GM23338 (cell line): ENCODE measurements at regions not wholly inside any gene's neighbourhood (a gene's known extent, or its start where the extent isn't known, plus 50 kb on each side); places are given as distances from the start of the nearest gene placed in this dataset.

Experiments
- ATAC-seq: fragments of 200-7000 bp; cut with Tn5 transposase; 3 replicates; pipeline ENCODE4 v1.9.1; 2020
- DNase-seq: peaks from one replicate; pipeline ENCODE4 v3.0.0-alpha.2; 2015; ENCODE audit warnings: low spot score
- H2AFZ ChIP-seq: fragments of 200-600 bp; sonication (generic); 2 replicates; pipeline ENCODE4 v1.8.0; 2016; ENCODE audit warnings: antibody characterized with exemption, mild to moderate bottlenecking, moderate library complexity
- H3F3A ChIP-seq: fragments of 200-600 bp; sonication (generic); replicated peaks from 2 replicates; pipeline ENCODE4 v1.8.0; 2017; ENCODE audit warnings: antibody characterized with exemption, mixed run types, low read depth
- H3K27ac ChIP-seq: fragments of 200-600 bp; sonication (generic); 2 replicates; pipeline ENCODE4 v1.6.1; 2016; ENCODE audit warnings: low read depth
- H3K27me3 ChIP-seq: fragments of 200-600 bp; sonication (generic); 2 replicates; pipeline ENCODE4 v1.8.0; 2016; ENCODE audit warnings: mild to moderate bottlenecking, mixed run types, moderate library complexity; ENCODE audit not compliant: insufficient read depth
- H3K36me3 ChIP-seq: fragments of 200-600 bp; sonication (generic); 2 replicates; pipeline ENCODE4 v1.8.0; 2016; ENCODE audit warnings: mild to moderate bottlenecking; ENCODE audit not compliant: insufficient read depth
- H3K4me1 ChIP-seq: fragments of 200-600 bp; sonication (generic); 2 replicates; pipeline ENCODE4 v1.8.0; 2016; ENCODE audit warnings: mild to moderate bottlenecking, moderate library complexity; ENCODE audit not compliant: insufficient read depth
- H3K4me2 ChIP-seq: fragments of 200-600 bp; sonication (generic); 2 replicates; pipeline ENCODE4 v1.7.1; 2017; ENCODE audit warnings: mixed run types
- H3K4me3 ChIP-seq: fragments of 200-600 bp; sonication (generic); 2 replicates; pipeline ENCODE4 v1.6.1; 2016; ENCODE audit warnings: mixed run types
- H3K79me2 ChIP-seq: fragments of 200-600 bp; sonication (generic); replicated peaks from 2 replicates; pipeline ENCODE4 v1.8.0; 2017; ENCODE audit warnings: mild to moderate bottlenecking; ENCODE audit not compliant: insufficient read depth
- H3K9me2 ChIP-seq: fragments of 200-600 bp; sonication (generic); 2 replicates; pipeline ENCODE4 v1.8.0; 2017; ENCODE audit not compliant: insufficient read depth
- H4K20me1 ChIP-seq: fragments of 200-600 bp; sonication (generic); replicated peaks from 2 replicates; pipeline ENCODE4 v1.8.0; 2017; ENCODE audit warnings: mild to moderate bottlenecking; ENCODE audit not compliant: insufficient read depth
- H3K27ac Mint-ChIP-seq: 2 replicates; pipeline ENCODE4 v1.8.0; 2020; ENCODE audit warnings: inconsistent platforms, mild to moderate bottlenecking, moderate library complexity, mixed read lengths
- H3K27me3 Mint-ChIP-seq: 3 replicates; pipeline ENCODE4 v1.8.0; 2022; ENCODE audit warnings: low read depth, mild to moderate bottlenecking, moderate library complexity, mixed read lengths, inconsistent platforms; ENCODE audit not compliant: insufficient read depth, poor library complexity
- H3K36me3 Mint-ChIP-seq: 3 replicates; pipeline ENCODE4 v1.8.0; 2021; ENCODE audit warnings: low read depth, mild to moderate bottlenecking, inconsistent platforms, moderate library complexity, mixed read lengths
- H3K4me1 Mint-ChIP-seq: 3 replicates; pipeline ENCODE4 v1.8.0; 2020; ENCODE audit warnings: mild to moderate bottlenecking, inconsistent platforms, mixed read lengths
- H3K4me3 Mint-ChIP-seq: 3 replicates; pipeline ENCODE4 v1.8.0; 2021; ENCODE audit warnings: moderate library complexity, mild to moderate bottlenecking, inconsistent platforms, mixed read lengths
- H3K9me3 Mint-ChIP-seq: 3 replicates; pipeline ENCODE4 v1.8.0; 2020; ENCODE audit warnings: moderate library complexity, mild to moderate bottlenecking, inconsistent platforms, mixed read lengths
- CREB1 ChIP-seq: fragments of 250-450 bp; sonication (Bioruptor Pico); IDR thresholded peaks from 2 replicates; pipeline ENCODE4 v1.5.0; 2020; ENCODE audit warnings: low read depth, mild to moderate bottlenecking, moderate library complexity
- CTCF ChIP-seq, 2 experiments: fragments of 200-600 bp in 1 of 2; sonication (generic) in 1 of 2; conservative IDR thresholded peaks; 2 replicates each; pipeline versions ENCODE4 v1.5.1 to v1.6.1; 2016 to 2017; ENCODE audit warnings: antibody characterized with exemption in 2 of 2, low read depth in 2 of 2, mild to moderate bottlenecking in 2 of 2, moderate library complexity in 1 of 2
- ETS1 ChIP-seq: IDR thresholded peaks from 2 replicates; pipeline ENCODE4 v1.6.1; 2016; ENCODE audit warnings: antibody characterized with exemption
- EZH2 ChIP-seq: fragments of 200-600 bp; sonication (generic); IDR thresholded peaks from one replicate; pipeline ENCODE4 v1.8.0; 2017; ENCODE audit warnings: antibody characterized with exemption, mild to moderate bottlenecking, low read depth; ENCODE audit not compliant: unreplicated experiment
- EZH2phosphoT487 ChIP-seq: fragments of 200-600 bp; sonication (generic); IDR thresholded peaks from one replicate; pipeline ENCODE4 v1.8.1; 2018; ENCODE audit warnings: antibody characterized with exemption; ENCODE audit not compliant: unreplicated experiment
- JUNB ChIP-seq: IDR thresholded peaks from one replicate; pipeline ENCODE4 v1.6.1; 2016; ENCODE audit warnings: antibody characterized with exemption; ENCODE audit not compliant: unreplicated experiment
- NANOG ChIP-seq: IDR thresholded peaks from 2 replicates; pipeline ENCODE4 v1.6.1; 2016; ENCODE audit warnings: antibody characterized with exemption, borderline replicate concordance
- POLR2AphosphoS5 ChIP-seq: IDR thresholded peaks from 2 replicates; pipeline ENCODE4 v1.6.1; 2016; ENCODE audit warnings: antibody characterized with exemption, low read depth
- REST ChIP-seq: IDR thresholded peaks from one replicate; pipeline ENCODE4 v1.6.1; 2018; ENCODE audit warnings: antibody characterized with exemption; ENCODE audit not compliant: unreplicated experiment
- STAT1 ChIP-seq: IDR thresholded peaks from one replicate; pipeline ENCODE4 v1.6.1; 2016; ENCODE audit warnings: antibody characterized with exemption; ENCODE audit not compliant: unreplicated experiment
- ZNF114 ChIP-seq: fragments of 250-450 bp; sonication (Bioruptor Pico); IDR thresholded peaks from 2 replicates; pipeline ENCODE4 v1.5.0; 2020; ENCODE audit warnings: mild to moderate bottlenecking, moderate library complexity
- ZNF331 ChIP-seq: fragments of 250-450 bp; sonication (Bioruptor Pico); IDR thresholded peaks from 2 replicates; pipeline ENCODE4 v1.5.0; 2020; ENCODE audit warnings: low read depth, mild to moderate bottlenecking, moderate library complexity
- ZNF462 ChIP-seq: fragments of 250-450 bp; sonication (Bioruptor Pico); IDR thresholded peaks from 2 replicates; pipeline ENCODE4 v1.5.0; 2020; ENCODE audit warnings: mild to moderate bottlenecking, moderate library complexity

- H3K4me2 ChIP-seq = no peak overlapping the region
- Mint-ChIP-seq H3K27me3 (peaks cover 9% of the 10 kb centered on the region), H3K27ac (no peak overlapping the region), H3K9me3 (no peaks in the 10 kb centered on the region), H3K36me3 (no peaks in the 10 kb centered on the region), H3K4me1 (peaks cover 20% of the 10 kb centered on the region), H3K4me3 (no peak overlapping the region)
- H4K20me1 ChIP-seq = no peaks in the 10 kb centered on the region
- no peak for DNase-seq
- ATAC-seq = no peak
- H3K27ac ChIP-seq = no peak overlapping the region
- H3K4me1 ChIP-seq = peaks cover 12% of the 10 kb centered on the region; the same call in 1 of the 2 replicates
- no peaks in the 10 kb centered on the region for H3K27me3 ChIP-seq
- H3K4me3 ChIP-seq = no peak overlapping the region
- H3K36me3 ChIP-seq = no peaks in the 10 kb centered on the region
- no peaks in the 10 kb centered on the region for H3F3A ChIP-seq
- peak overlapping the region; percentile 85; the same call in 1 of the 2 replicates for H2AFZ ChIP-seq
- no peak for TF ChIP-seq EZH2
- no peak for TF ChIP-seq NANOG
- TF ChIP-seq EZH2phosphoT487 = no peak
- no peak for TF ChIP-seq CTCF (conservative IDR thresholded peaks at IDR 0.05; ENCODE audit: low read depth in 2 of 2)
- TF ChIP-seq REST = no peak
- no peak for TF ChIP-seq ZNF462
- no peak for TF ChIP-seq STAT1
- no peak for TF ChIP-seq ZNF331 (CRISPR knock-in tag)
- TF ChIP-seq JUNB = no peak
- TF ChIP-seq ZNF114 (CRISPR knock-in tag) = no peak
- TF ChIP-seq POLR2AphosphoS5 = no peak
- TF ChIP-seq CREB1 = no peak
- TF ChIP-seq ETS1 = no peak
- H3K9me2 ChIP-seq = 0 out of 2 replicates have a peak, but pooled peaks cover 4% of the 10 kb centered on the region
- no peaks in the 10 kb centered on the region for H3K79me2 ChIP-seq
Observed at GRCh38 chr11:44367452-44367851, 57.5 kb upstream of the ALX4 start.
